A549 (cell line): ENCODE measurements at regions not wholly inside any gene's neighbourhood (a gene's known extent, or its start where the extent isn't known, plus 50 kb on each side); places are given as distances from the start of the nearest gene placed in this dataset.
A peak's percentile ranks its signal among the peaks of the same experiment; 100 is the strongest.

ENCODE experiments used
- ATAC-seq, 2 experiments: fragments of 200-7000 bp in 1 of 2; fragments of >200 bp in 1 of 2; cut with Nextera tagmentation in 1 of 2; cut with Tn5 transposase in 1 of 2; 3 replicates each; pipeline versions ENCODE4 v1.8.0 to v1.9.1; 2018 to 2020; ENCODE audit warnings: mild to moderate bottlenecking in 1 of 2, moderate library complexity in 1 of 2
- CTCF ChIA-PET: fragments of 300-600 bp; sonication (Branson Sonifier 250); formaldehyde crosslinking; extraction: SDS; loops from one replicate; lab custom pipeline; 2021; ENCODE audit warnings: antibody characterized with exemption, inconsistent platforms; lab: Yijun Ruan, JAX
- POLR2A ChIA-PET: fragments of 350-600 bp; formaldehyde crosslinking; extraction: SDS; loops from one replicate; lab custom pipeline; 2021; ENCODE audit warnings: antibody characterized with exemption, inconsistent platforms; lab: Yijun Ruan, JAX
- DNase-seq, 2 experiments: peaks; one replicate each; pipeline versions ENCODE4 v3.0.0 to v3.0.0-alpha.2; 2011 to 2016; ENCODE audit warnings: low read depth in 1 of 2, low spot score in 1 of 2
- FAIRE-seq: peaks from 2 replicates; lab custom pipeline; 2011; peaks lifted over from hg19 to GRCh38; lab: Jason Lieb, UNC
- H3K27ac ChIP-seq, 2 experiments: fragments of >200 bp; sonication (Bioruptor Twin); formaldehyde crosslinking; 3 replicates each; pipeline ENCODE4 v1.5.1; 2016 to 2017
- H3K4me1 ChIP-seq: fragments of >200 bp; sonication (Bioruptor Twin); formaldehyde crosslinking; 3 replicates; pipeline ENCODE4 v1.6.1; 2016
- H3K4me2 ChIP-seq: fragments of >200 bp; sonication (Bioruptor Twin); formaldehyde crosslinking; 3 replicates; pipeline ENCODE4 v1.6.1; 2016
- H3K4me3 ChIP-seq: fragments of >200 bp; sonication (Bioruptor Twin); formaldehyde crosslinking; 3 replicates; pipeline ENCODE4 v1.5.1; 2016
- H3K9me3 ChIP-seq: fragments of >200 bp; sonication (Bioruptor Twin); formaldehyde crosslinking; 3 replicates; pipeline ENCODE4 v1.6.1; 2016
- BHLHE40 ChIP-seq: IDR thresholded peaks from 2 replicates; pipeline ENCODE4 v1.6.1; 2012; ENCODE audit warnings: low read depth, low read length, inconsistent platforms
- CBX2 ChIP-seq: fragments of 200-600 bp; sonication (generic); IDR thresholded peaks from 2 replicates; pipeline ENCODE4 v1.6.1; 2016; ENCODE audit warnings: low read depth, mild to moderate bottlenecking, borderline replicate concordance
- CHD4 ChIP-seq: fragments of 200-600 bp; sonication (generic); IDR thresholded peaks from 2 replicates; pipeline ENCODE4 v1.6.1; 2016; ENCODE audit warnings: antibody characterized with exemption, mild to moderate bottlenecking, borderline replicate concordance
- EHF ChIP-seq: fragments of 250-450 bp; sonication (Bioruptor Pico); IDR thresholded peaks from 2 replicates; pipeline ENCODE4 v1.5.0; 2020; ENCODE audit warnings: mild to moderate bottlenecking
- EHMT2 ChIP-seq: fragments of 200-600 bp; sonication (generic); IDR thresholded peaks from 2 replicates; pipeline ENCODE4 v1.6.1; 2016; ENCODE audit warnings: antibody characterized with exemption, low read depth, mild to moderate bottlenecking, moderate library complexity
- ESRRA ChIP-seq: fragments of 150-350 bp; IDR thresholded peaks from 2 replicates; pipeline ENCODE4 v1.6.1; 2014; ENCODE audit warnings: mild to moderate bottlenecking, low read length, borderline replicate concordance
- FOSB ChIP-seq: fragments of 250-450 bp; sonication (Bioruptor Pico); IDR thresholded peaks from 2 replicates; pipeline ENCODE4 v1.5.0; 2020; ENCODE audit warnings: mild to moderate bottlenecking, moderate library complexity
- JUN ChIP-seq, 2 experiments: fragments of >200 bp; sonication (Bioruptor Twin); formaldehyde crosslinking; IDR thresholded peaks; 2 replicates in 1 of 2; 3 replicates in 1 of 2; pipeline ENCODE4 v1.6.1; 2016 to 2017
- KDM1A ChIP-seq: fragments of 200-600 bp; sonication (generic); IDR thresholded peaks from 2 replicates; pipeline ENCODE4 v1.6.1; 2016; ENCODE audit warnings: low read depth, mild to moderate bottlenecking
- MAFK ChIP-seq: fragments of 450-650 bp; IDR thresholded peaks from 2 replicates; pipeline ENCODE4 v1.6.1; 2014; ENCODE audit not compliant: partially characterized antibody
- NPAS2 ChIP-seq: fragments of 250-450 bp; sonication (Bioruptor Pico); IDR thresholded peaks from 2 replicates; pipeline ENCODE4 v1.8.0; 2022; ENCODE audit warnings: mild to moderate bottlenecking, moderate library complexity, borderline replicate concordance
- PHF8 ChIP-seq: fragments of 200-600 bp; sonication (generic); IDR thresholded peaks from 2 replicates; pipeline ENCODE4 v1.6.1; 2016; ENCODE audit warnings: low read depth, mild to moderate bottlenecking, antibody characterized with exemption, moderate library complexity, borderline replicate concordance
- POLR2A ChIP-seq: IDR thresholded peaks from 2 replicates; pipeline ENCODE4 v1.6.1; 2012; ENCODE audit warnings: mild to moderate bottlenecking, low read length
- POLR2AphosphoS2 ChIP-seq: conservative IDR thresholded peaks from 2 replicates; pipeline ENCODE4 v1.6.1; 2012; ENCODE audit warnings: low read length, improper control_type of control experiment, inconsistent platforms
- RAD21 ChIP-seq, 2 experiments: fragments of >200 bp in 1 of 2; sonication (Bioruptor Twin) in 1 of 2; formaldehyde crosslinking in 1 of 2; IDR thresholded peaks in 1 of 2; conservative IDR thresholded peaks in 1 of 2; 2 replicates in 1 of 2; 3 replicates in 1 of 2; pipeline ENCODE4 v1.6.1; 2012 to 2018; ENCODE audit warnings: inconsistent platforms in 1 of 2
- RARB ChIP-seq: fragments of 250-450 bp; sonication (Bioruptor Pico); IDR thresholded peaks from 2 replicates; pipeline ENCODE4 v1.8.0; 2021; ENCODE audit warnings: mild to moderate bottlenecking, moderate library complexity
- RCOR1 ChIP-seq: fragments of 150-350 bp; IDR thresholded peaks from 2 replicates; pipeline ENCODE4 v1.6.1; 2014; ENCODE audit warnings: antibody characterized with exemption, low read length, low read depth
- SMC3 ChIP-seq: fragments of >200 bp; sonication (Bioruptor Twin); formaldehyde crosslinking; IDR thresholded peaks from 3 replicates; pipeline ENCODE4 v1.6.1; 2018; ENCODE audit warnings: inconsistent platforms
- SREBF2 ChIP-seq: fragments of 450-650 bp; IDR thresholded peaks from 2 replicates; pipeline ENCODE4 v1.6.1; 2014; ENCODE audit warnings: mild to moderate bottlenecking, moderate library complexity
- ZC3H11A ChIP-seq: fragments of 450-650 bp; IDR thresholded peaks from 2 replicates; pipeline ENCODE4 v1.6.1; 2014; ENCODE audit warnings: antibody characterized with exemption, mild to moderate bottlenecking
- ZNF302 ChIP-seq: fragments of 250-450 bp; sonication (Bioruptor Pico); IDR thresholded peaks from 2 replicates; pipeline ENCODE4 v1.9.0; 2021; ENCODE audit warnings: inconsistent platforms, mild to moderate bottlenecking, moderate library complexity
- WGBS: methylation state at CpG from one replicate; pipeline ENCODE4 v1.1.6; 2017; ENCODE audit errors: missing lambda C conversion rate; 5-methylcytosine and 5-hydroxymethylcytosine counted together
- TF ChIP-seq, protein P1 (sequence below): fragments of 200-600 bp; sonication (generic); IDR thresholded peaks from 2 replicates; pipeline ENCODE4 v1.6.1; 2016; ENCODE audit warnings: antibody characterized with exemption, mild to moderate bottlenecking, moderate library complexity
- TF ChIP-seq, protein P2 (sequence below): fragments of >200 bp; sonication (Bioruptor Twin); formaldehyde crosslinking; IDR thresholded peaks from 3 replicates; pipeline ENCODE4 v1.5.1; 2016
- TF ChIP-seq, protein P3 (sequence below): IDR thresholded peaks from 2 replicates; pipeline ENCODE4 v1.6.1; 2012
- TF ChIP-seq, protein P4 (sequence below): fragments of 250-450 bp; sonication (Bioruptor Pico); IDR thresholded peaks from 2 replicates; pipeline ENCODE4 v1.5.0; 2021; ENCODE audit warnings: mild to moderate bottlenecking, moderate library complexity, borderline replicate concordance

DNA sequence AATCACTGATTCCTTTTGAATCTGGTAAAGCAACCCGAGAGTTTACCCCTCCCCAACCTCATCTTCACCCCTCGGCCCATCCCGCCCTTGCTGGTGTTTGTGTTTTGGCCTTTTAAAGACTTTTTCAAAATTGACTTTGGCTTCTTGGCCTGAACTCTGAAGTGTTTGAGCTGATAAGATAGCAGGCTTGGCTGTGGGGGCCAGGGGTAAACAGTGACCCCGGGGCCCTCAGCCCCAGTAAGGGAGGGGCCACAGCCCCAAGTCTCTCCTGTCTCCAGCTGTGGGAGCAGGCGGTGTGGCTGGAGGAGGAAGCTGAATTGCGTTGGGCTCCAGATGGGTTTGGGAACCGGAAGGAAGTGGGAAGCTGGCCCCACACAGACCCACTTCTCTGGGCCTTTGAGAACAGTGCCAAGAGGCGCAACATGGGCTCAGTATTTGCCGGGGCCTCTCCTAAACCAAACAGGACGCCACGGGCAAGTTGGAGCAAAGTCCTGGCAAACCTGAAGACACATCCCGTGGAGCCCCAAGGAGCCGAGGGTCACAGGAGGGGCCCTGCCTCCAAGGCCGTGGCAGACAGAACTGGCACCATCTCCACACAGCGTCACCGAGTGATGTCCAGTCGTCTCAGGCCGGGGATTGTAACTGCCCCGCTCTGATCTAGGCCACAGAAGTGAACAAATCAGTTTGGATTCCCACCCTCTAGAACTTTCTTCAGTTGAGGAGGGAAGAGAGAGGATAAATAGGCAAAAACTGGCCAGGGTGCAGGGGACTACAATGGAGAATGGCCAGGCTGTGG is 54.3 kb upstream of the PTPN1 start (continued):
- TF ChIP-seq ESRRA (no peak), PHF8 (no peak), CBX2 (no peak), RARB (no peak), RAD21 (conservative IDR thresholded peaks at IDR 0.05 in 1 of 2, IDR thresholded peaks at IDR 0.05 in 1 of 2) (no peak)

DNA sequence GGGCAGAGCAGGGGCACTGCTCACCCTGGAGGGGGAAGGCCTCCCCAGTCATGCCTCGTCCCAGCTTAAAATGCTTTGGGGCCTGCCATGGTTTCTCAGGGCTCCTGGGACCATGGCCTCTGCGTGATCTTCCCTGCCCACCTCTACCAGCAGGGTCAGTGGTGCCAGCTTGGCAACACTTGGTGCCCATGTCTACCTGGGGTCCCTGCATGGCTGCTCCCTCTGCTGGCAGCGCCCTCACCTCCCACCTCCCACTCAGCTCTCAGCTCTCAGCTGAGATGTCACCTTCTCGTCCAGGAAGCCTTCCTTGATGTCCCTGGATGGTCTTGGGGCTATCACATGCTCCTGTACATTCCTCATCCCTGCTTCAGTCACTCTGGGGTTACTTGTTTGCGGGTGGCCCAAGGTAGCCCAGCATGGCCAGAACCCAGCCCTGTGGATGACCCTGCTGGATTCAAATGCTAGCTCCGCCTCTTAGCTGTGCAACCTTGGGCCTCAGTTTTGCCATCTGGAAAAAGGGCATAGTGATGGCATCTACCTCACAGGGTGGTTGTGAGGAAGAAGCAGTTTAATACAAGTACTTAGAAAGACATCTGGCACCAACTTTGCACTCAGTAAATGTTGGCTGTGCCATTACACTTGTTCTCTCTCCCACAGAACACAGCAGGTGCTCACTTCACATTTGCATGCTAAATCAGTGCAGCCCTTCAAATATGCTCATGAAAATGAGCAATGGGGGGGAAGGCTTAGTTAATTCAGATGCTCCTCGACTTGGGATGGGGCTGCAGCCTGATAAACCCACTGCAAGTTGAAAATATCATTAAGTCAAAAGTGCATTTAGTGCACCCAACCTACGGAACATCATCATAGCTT is 53.5 kb upstream of the PTPN1 start:
- FAIRE-seq (no peak), ATAC-seq (peak in 1 of 2 experiments; percentile 23; a peak in 2 of 6 replicates)
- POLR2A ChIA-PET = no interaction called here

More for the DNA sequence above, 53.5 kb upstream of the PTPN1 start:
- Histone ChIP-seq H3K4me2 (no peak overlapping the region), H3K9me3 (no peaks in the 10 kb centered on the region), H3K4me1 (peaks cover 46% of the 10 kb centered on the region), H3K27ac (peak overlapping the region; percentile 91 to 94; a peak in 5 of 6 replicates), H3K4me3 (no peak overlapping the region)
- DNase-seq = no peak
- TF ChIP-seq BHLHE40 (no peak), POLR2A (no peak), JUN (IDR thresholded peaks at IDR 0.05) (no peak), RCOR1 (no peak), NPAS2 (CRISPR knock-in tag) (no peak), ZNF302 (CRISPR knock-in tag) (no peak), ZC3H11A (no peak), FOSB (CRISPR knock-in tag) (no peak), POLR2AphosphoS2 (no peak), MAFK (no peak), SMC3 (peak; percentile 38; the same call in 2 of the 3 replicates), RAD21 (conservative IDR thresholded peaks at IDR 0.05 in 1 of 2, IDR thresholded peaks at IDR 0.05 in 1 of 2) (peak; percentile 27 to 39; a peak in 1 of 5 replicates), EHF (CRISPR knock-in tag) (no peak), KDM1A (peak; percentile 73; the same call in 1 of the 2 replicates), SREBF2 (no peak), CHD4 (no peak), EHMT2 (no peak)
- TF ChIP-seq, protein P1, sequence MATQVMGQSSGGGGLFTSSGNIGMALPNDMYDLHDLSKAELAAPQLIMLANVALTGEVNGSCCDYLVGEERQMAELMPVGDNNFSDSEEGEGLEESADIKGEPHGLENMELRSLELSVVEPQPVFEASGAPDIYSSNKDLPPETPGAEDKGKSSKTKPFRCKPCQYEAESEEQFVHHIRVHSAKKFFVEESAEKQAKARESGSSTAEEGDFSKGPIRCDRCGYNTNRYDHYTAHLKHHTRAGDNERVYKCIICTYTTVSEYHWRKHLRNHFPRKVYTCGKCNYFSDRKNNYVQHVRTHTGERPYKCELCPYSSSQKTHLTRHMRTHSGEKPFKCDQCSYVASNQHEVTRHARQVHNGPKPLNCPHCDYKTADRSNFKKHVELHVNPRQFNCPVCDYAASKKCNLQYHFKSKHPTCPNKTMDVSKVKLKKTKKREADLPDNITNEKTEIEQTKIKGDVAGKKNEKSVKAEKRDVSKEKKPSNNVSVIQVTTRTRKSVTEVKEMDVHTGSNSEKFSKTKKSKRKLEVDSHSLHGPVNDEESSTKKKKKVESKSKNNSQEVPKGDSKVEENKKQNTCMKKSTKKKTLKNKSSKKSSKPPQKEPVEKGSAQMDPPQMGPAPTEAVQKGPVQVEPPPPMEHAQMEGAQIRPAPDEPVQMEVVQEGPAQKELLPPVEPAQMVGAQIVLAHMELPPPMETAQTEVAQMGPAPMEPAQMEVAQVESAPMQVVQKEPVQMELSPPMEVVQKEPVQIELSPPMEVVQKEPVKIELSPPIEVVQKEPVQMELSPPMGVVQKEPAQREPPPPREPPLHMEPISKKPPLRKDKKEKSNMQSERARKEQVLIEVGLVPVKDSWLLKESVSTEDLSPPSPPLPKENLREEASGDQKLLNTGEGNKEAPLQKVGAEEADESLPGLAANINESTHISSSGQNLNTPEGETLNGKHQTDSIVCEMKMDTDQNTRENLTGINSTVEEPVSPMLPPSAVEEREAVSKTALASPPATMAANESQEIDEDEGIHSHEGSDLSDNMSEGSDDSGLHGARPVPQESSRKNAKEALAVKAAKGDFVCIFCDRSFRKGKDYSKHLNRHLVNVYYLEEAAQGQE = no peak
- TF ChIP-seq, protein P2, sequence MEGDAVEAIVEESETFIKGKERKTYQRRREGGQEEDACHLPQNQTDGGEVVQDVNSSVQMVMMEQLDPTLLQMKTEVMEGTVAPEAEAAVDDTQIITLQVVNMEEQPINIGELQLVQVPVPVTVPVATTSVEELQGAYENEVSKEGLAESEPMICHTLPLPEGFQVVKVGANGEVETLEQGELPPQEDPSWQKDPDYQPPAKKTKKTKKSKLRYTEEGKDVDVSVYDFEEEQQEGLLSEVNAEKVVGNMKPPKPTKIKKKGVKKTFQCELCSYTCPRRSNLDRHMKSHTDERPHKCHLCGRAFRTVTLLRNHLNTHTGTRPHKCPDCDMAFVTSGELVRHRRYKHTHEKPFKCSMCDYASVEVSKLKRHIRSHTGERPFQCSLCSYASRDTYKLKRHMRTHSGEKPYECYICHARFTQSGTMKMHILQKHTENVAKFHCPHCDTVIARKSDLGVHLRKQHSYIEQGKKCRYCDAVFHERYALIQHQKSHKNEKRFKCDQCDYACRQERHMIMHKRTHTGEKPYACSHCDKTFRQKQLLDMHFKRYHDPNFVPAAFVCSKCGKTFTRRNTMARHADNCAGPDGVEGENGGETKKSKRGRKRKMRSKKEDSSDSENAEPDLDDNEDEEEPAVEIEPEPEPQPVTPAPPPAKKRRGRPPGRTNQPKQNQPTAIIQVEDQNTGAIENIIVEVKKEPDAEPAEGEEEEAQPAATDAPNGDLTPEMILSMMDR = no peak; the same call in 2 of the 3 replicates
- TF ChIP-seq, protein P3, sequence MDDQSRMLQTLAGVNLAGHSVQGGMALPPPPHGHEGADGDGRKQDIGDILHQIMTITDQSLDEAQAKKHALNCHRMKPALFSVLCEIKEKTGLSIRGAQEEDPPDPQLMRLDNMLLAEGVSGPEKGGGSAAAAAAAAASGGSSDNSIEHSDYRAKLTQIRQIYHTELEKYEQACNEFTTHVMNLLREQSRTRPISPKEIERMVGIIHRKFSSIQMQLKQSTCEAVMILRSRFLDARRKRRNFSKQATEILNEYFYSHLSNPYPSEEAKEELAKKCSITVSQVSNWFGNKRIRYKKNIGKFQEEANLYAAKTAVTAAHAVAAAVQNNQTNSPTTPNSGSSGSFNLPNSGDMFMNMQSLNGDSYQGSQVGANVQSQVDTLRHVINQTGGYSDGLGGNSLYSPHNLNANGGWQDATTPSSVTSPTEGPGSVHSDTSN = no peak
- TF ChIP-seq, protein P4, sequence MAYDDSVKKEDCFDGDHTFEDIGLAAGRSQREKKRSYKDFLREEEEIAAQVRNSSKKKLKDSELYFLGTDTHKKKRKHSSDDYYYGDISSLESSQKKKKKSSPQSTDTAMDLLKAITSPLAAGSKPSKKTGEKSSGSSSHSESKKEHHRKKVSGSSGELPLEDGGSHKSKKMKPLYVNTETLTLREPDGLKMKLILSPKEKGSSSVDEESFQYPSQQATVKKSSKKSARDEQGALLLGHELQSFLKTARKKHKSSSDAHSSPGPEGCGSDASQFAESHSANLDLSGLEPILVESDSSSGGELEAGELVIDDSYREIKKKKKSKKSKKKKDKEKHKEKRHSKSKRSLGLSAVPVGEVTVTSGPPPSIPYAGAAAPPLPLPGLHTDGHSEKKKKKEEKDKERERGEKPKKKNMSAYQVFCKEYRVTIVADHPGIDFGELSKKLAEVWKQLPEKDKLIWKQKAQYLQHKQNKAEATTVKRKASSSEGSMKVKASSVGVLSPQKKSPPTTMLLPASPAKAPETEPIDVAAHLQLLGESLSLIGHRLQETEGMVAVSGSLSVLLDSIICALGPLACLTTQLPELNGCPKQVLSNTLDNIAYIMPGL (CRISPR knock-in tag) = no peak
- 84% methylated on average over 8 of the region's 8 CpGs for WGBS
- CTCF ChIA-PET = interaction anchor here (0.7 to 8.1 kb wide), 8 partner anchors 7 to 271 kb away, joined by 3 to 49 read pairs (median 4); partner anchors contain the start of gene CEBPB
